Large intestine (tissue), 3 donors: ENCODE measurements at regions not wholly inside any gene's neighbourhood (a gene's known extent, or its start where the extent isn't known, plus 50 kb on each side); places are given as distances from the start of the nearest gene placed in this dataset.

Experiments
- DNase-seq, 2 donors: peaks; one replicate each; pipeline versions ENCODE4 v3.0.0 to v3.0.0-alpha.2; 2013
- H3K27ac ChIP-seq: one replicate; pipeline ENCODE4 v1.5.1; 2013; ENCODE audit warnings: low read length
- H3K27me3 ChIP-seq: 2 replicates; pipeline ENCODE4 v1.6.1; 2013; ENCODE audit warnings: low read length; ENCODE audit not compliant: control insufficient read depth, insufficient read depth
- H3K36me3 ChIP-seq: 2 replicates; pipeline ENCODE4 v1.6.1; 2013; ENCODE audit warnings: low read length; ENCODE audit not compliant: control insufficient read depth, insufficient read depth
- H3K4me1 ChIP-seq: one replicate; pipeline ENCODE4 v1.6.1; 2013; ENCODE audit warnings: low read length; ENCODE audit not compliant: control insufficient read depth, insufficient read depth
- H3K4me3 ChIP-seq: one replicate; pipeline ENCODE4 v1.5.1; 2013; ENCODE audit warnings: low read length
- H3K9me3 ChIP-seq: one replicate; pipeline ENCODE4 v1.6.1; 2013; ENCODE audit warnings: mild to moderate bottlenecking, low read depth, low read length, moderate library complexity; ENCODE audit not compliant: control insufficient read depth
- WGBS: methylation state at CpG from one replicate; pipeline ENCODE4 v1.1.5; 2013; ENCODE audit warnings: low lambda C conversion rate; ENCODE audit not compliant: insufficient coverage; 5-methylcytosine and 5-hydroxymethylcytosine counted together

DNA sequence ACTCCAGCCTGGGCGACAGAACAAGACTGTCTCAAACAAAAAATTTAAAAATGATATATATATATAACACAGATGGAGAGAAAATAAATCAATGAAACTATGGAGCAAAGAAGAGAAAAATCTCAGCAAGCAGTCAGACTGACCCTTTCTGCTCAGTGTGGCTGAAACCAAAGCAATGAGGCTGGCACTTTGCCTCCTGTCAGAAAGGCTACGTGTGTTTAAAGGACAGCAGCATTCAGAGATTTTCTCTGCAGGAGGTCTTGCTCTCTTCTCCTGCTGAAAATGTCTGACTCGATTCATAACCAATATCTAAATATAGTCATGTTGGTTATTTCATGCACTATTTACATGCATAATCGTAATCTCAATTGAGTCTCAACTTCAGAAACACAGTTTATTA, 527.0 kb upstream of the JARID2 start:
- Histone ChIP-seq H3K36me3 (no peaks in the 10 kb centered on the region), H3K9me3 (peaks cover 4% of the 10 kb centered on the region), H3K4me1 (peaks cover 10% of the 10 kb centered on the region), H3K27ac (no peak overlapping the region), H3K4me3 (no peak overlapping the region), H3K27me3 (no peaks in the 10 kb centered on the region)
- DNase-seq: no peak
- no CpG with 5 or more reads among the region's 4 CpGs for WGBS

DNA sequence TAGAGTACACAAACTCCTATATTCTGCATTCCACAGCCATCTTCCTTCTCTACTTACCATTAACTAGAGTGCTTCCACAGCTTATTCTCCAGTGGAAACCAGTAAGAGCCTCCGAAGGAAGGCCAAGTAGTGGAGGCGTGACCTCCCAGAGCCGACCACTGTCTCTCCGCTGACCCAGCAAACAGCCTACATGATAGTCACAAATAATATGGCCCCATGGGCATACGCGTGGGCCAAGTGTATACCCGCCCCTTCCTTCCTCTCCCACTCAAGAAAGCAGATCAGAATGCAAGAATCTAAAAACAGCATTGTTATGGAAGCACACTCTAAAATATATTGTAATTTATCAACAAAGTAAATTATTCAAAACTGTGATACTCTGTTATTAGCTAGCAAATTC, 526.6 kb upstream of the JARID2 start:
- no peaks in the 10 kb centered on the region for H3K27me3 ChIP-seq
- peaks cover 4% of the 10 kb centered on the region for H3K9me3 ChIP-seq
- peaks cover 10% of the 10 kb centered on the region for H3K4me1 ChIP-seq
- WGBS: no CpG with 5 or more reads among the region's 7 CpGs
- no peak overlapping the region for H3K27ac ChIP-seq
- no peak for DNase-seq
- no peaks in the 10 kb centered on the region for H3K36me3 ChIP-seq
- H3K4me3 ChIP-seq: no peak overlapping the region

- peaks cover 10% of the 10 kb centered on the region for H3K4me1 ChIP-seq
- peaks cover 4% of the 10 kb centered on the region for H3K9me3 ChIP-seq
- WGBS: no CpG with 5 or more reads among the region's 1 CpG
- peak in 1 of 2 donors; percentile 46 for DNase-seq
- no peaks in the 10 kb centered on the region for H3K27me3 ChIP-seq
- peak overlapping the region; percentile 54 for H3K27ac ChIP-seq
- no peak overlapping the region for H3K4me3 ChIP-seq
- no peaks in the 10 kb centered on the region for H3K36me3 ChIP-seq
Measured at GRCh38 chr6:14720411-14721102, 525.3 kb upstream of the JARID2 start.

DNA sequence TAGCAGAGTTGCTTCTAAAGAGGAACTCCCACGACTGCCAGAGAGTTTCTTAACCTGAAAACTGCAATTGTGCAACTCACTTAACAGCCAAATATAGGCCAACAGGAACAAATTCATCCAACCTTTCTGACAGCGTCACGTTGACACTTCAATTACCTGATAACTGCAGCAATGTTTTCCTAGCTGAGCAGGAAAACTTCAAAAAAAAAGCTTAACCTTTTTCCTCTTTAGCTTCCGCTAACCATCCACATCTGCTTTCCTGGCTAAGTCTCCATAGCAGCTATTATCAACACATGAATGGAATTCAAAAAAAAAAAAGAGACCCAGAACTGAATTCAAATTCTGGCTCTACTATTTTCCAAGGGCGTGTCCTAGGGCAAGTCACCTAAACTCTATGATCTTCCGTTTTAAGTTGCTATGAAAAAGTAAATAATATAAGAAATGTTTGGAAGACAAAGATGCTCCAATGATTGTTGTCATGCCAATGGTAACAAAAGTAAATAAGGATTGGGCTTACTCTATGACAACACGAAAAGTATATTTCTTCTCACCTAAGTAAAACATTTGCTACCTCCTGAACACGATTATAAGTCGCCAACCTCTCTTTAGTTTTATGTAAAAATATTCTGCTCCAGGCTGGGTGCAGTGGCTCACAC, 524.6 kb upstream of the JARID2 start:
- WGBS: no CpG with 5 or more reads among the region's 9 CpGs
- peak overlapping the region; percentile 54 for H3K27ac ChIP-seq

DNA sequence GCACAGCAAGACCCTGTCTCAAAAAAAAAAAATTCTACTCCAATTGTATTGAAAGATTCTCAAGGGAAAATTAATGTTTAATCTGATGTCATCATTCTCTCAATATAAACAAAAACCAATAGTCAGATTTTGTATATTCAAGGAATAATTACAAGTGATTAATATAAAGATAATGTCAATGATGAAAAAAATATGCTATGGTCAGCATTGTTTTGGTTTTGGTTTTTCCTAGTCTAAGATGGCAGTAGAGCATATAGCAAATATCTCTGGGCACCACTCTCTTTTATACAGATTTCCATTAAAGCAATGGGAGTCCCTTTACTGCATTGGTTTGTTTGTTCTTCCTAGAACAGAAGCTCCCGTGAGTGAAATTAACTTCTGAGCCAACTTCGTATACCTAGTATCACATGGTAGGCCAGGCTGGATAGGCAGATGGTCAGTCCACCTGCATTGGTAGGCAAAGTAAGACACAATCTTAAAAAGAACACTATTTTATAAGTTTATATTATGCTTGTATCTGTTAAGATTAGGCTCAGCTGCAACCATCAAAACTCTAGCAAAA, 523.8 kb upstream of the JARID2 start:
- H3K27ac ChIP-seq: no peak overlapping the region
- no peak for DNase-seq
- no peak overlapping the region for H3K4me3 ChIP-seq
- peaks cover 4% of the 10 kb centered on the region for H3K9me3 ChIP-seq
- no peaks in the 10 kb centered on the region for H3K36me3 ChIP-seq
- no CpG with 5 or more reads among the region's 2 CpGs for WGBS
- no peaks in the 10 kb centered on the region for H3K27me3 ChIP-seq
- peaks cover 10% of the 10 kb centered on the region for H3K4me1 ChIP-seq

More for the DNA sequence above, 524.6 kb upstream of the JARID2 start:
- H3K36me3 ChIP-seq: no peaks in the 10 kb centered on the region
- H3K27me3 ChIP-seq: no peaks in the 10 kb centered on the region
- DNase-seq: peak; percentile 52 to 76
- peaks cover 10% of the 10 kb centered on the region for H3K4me1 ChIP-seq
- no peak overlapping the region for H3K4me3 ChIP-seq
- peaks cover 4% of the 10 kb centered on the region for H3K9me3 ChIP-seq

GRCh38 chr6:14722704-14723103, 523.2 kb upstream of the JARID2 start:
- no CpG with 5 or more reads among the region's 9 CpGs for WGBS
- Histone ChIP-seq H3K4me3 (no peak overlapping the region), H3K27me3 (no peaks in the 10 kb centered on the region), H3K36me3 (no peaks in the 10 kb centered on the region), H3K9me3 (peaks cover 4% of the 10 kb centered on the region), H3K4me1 (peaks cover 10% of the 10 kb centered on the region), H3K27ac (no peak overlapping the region)
- DNase-seq: no peak

DNA sequence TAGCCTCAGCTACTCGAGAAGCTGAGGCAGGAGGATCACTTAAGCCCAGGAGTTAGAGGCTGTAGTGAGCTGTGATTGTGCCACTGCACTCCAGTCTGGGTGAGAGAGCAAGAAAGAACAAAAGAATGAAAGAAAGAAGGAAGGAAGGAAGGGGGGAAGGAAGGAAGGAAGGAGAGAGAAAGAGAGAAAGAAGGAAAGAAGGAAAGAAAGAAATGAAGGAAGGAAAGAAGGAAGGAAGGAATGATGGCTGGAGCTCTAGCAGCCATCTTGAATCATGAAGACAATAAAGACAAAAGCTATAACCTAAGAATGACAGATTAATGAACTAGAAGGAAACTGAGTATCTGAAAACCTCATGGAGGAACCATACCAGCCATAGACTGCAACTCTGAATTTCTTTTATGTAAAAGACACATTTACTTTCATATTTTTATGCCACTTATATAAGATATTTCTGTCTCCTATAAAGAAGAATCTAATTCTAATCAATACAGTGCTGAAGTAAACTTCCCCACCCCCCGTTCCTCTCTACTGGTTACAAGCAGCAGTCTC, 522.3 kb upstream of the JARID2 start:
- Histone ChIP-seq H3K4me1 (peaks cover 10% of the 10 kb centered on the region), H3K36me3 (no peaks in the 10 kb centered on the region), H3K4me3 (no peak overlapping the region), H3K9me3 (peaks cover 4% of the 10 kb centered on the region), H3K27me3 (no peaks in the 10 kb centered on the region), H3K27ac (no peak overlapping the region)
- no peak for DNase-seq
- 94% methylated on average over 2 of the region's 2 CpGs for WGBS

DNA sequence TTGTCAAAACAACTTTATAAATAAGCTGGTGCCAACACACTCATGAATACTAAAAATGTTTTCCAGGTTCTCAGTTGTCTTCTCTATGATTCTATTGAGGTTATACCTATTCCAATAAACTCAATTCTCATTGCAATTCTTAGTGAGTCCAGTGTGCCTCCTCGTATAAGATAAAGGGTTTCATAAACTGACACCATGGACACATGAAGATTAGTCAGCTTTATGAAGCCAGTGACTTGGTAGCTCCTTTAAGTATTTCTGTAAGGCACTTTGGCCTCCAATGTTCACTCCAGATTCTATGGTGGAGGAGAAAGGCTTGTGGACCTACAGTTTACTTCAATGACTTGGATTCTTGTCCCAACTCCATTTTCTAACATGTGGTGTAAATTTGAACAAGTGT, 521.3 kb upstream of the JARID2 start:
- WGBS: no CpG with 5 or more reads among the region's 1 CpG
- Histone ChIP-seq H3K27ac (no peak overlapping the region), H3K4me3 (no peak overlapping the region), H3K4me1 (peaks cover 10% of the 10 kb centered on the region), H3K9me3 (peaks cover 4% of the 10 kb centered on the region), H3K36me3 (no peaks in the 10 kb centered on the region), H3K27me3 (no peaks in the 10 kb centered on the region)
- DNase-seq: peak in 1 of 2 donors; percentile 33

DNA sequence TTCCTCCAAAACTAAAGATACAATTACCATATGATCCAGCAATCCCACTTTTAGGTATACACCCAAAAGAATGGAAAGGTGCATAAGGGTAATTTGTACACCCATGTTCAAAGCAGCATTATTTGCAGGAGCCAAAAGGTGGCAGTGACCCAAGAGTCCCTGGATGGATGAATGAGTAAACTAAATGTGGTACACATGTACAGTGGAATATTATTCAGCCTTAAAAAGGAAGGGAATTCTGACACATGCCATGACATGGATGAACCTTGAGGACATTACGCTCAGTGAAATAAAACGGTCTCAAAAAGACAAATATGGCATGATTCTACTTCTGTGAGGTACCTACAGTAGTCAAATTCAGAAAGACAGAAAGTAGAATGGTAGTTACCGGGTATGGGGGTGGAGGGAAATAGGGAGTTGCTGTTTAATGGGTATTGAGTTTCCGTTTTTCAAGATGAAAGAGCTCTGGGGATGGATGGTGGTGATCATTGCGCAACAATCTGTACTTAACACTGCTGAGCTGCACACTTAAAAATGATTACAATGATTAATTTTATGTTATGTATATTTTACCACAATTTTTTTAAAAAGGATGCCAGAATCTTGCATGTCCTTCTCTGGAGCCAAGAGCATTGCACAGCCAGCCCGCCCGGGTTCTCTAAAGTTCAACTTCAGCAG, 518.9 kb upstream of the JARID2 start:
- Histone ChIP-seq H3K9me3 (peaks cover 4% of the 10 kb centered on the region), H3K4me3 (no peak overlapping the region), H3K4me1 (peaks cover 2% of the 10 kb centered on the region), H3K27me3 (no peaks in the 10 kb centered on the region), H3K36me3 (no peaks in the 10 kb centered on the region), H3K27ac (no peak overlapping the region)
- DNase-seq: no peak
- WGBS: 100% methylated on average over 2 of the region's 7 CpGs
